DMS79 (cell line): ENCODE measurements at regions not wholly inside any gene's neighbourhood (a gene's known extent, or its start where the extent isn't known, plus 50 kb on each side); places are given as distances from the start of the nearest gene placed in this dataset.
"Not testable (repeated sequence)": the region's sequence is repeated elsewhere in the genome, so short reads cannot be mapped to it uniquely, and the experiment has no call there.

ENCODE experiments used
- DNase-seq: peaks from one replicate; lab custom pipeline; 2025; lab: John Stamatoyannopoulos, UW

DNA sequence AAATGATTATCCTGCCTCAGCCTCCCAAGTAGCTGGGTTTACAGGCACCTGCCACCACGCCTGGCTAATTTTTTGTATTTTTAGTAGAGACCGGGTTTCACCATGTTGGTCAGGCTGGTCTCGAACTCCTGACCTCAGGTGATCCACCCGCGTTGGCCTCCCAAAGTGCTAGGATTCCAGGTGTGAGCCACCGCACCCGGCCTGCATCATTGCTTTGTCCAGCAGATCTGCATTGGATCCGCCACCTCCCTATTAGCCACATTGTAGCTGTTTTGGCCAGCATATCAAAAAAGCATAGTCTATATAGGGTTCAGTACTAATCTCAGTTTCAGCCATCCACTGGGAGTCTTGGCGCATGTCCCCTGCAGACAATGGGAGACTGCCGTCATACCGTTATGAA, 194.6 kb upstream of the SHH start:
- DNase-seq = not testable (repeated sequence)

GRCh38 chr7:156006024-156006423, 193.8 kb upstream of the SHH start:
- DNase-seq = no peak

DNA sequence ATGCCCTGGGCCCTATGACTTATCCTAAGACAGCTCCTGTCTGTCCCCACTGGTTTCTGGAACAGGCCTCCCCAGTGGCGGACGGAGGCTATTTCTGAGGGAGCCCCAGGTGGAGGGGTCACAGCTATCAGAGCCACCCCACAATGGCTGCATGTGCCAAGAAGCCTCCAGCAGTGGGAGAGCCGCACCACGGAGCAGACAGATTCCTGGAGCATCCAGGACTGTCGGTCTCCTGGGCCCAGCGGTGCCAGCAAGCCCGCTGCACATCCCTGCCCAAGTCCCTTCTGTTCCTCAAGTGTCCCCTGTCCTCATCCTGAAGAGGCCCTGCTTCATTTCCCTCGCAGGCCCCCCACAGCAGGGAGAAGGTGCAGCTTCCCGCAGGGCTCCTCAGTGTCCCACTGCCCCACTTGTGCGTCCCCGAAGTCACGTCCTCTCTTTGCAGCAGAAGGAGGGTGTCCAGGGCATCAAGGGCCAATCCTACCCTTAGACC, 193.0 kb upstream of the SHH start:
- no peak for DNase-seq

DNA sequence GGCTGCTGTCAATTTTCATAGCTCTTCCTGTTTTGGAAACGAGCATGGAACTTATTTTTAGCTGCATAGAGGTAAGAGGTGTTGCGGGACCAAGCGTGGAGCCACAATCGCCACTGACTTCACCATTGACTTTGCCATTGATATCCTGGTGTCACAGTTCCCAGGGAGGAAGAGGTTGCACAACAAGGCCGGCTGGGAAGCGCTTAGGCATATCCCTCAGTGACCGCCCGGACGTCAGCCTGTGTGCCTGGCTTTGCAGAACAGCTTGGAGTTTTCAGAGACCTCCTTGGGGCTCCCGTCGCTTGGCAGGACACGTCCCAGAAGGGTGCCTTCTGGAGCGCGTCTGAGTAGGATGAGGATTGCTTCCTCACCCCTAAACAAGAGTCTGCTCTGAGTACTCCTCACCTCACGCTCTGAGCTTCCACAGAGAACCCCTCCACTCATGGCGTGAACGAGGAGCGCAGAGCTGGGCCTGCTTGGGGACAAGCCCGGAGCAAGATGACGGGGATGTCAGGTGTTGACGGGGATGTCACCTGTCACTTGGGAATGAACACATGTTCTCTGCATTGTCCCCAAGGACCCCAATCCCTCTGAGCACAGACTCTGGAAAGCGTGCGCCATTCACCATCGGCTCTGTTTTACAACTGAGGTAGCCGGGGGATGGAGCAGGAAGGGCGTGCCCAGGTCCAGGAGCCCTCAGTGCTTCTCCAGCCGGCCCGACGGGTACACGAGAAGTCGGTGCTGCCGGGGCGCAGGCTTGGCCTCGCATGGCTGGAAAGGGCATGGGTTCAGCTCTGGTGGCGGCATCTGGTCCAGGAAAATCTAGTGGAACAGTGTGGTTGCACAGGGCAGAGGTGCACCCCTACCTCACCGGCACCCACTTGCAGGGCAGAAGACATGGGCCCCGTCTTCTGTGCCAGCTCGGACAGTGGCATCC, 192.3 kb upstream of the SHH start:
- no peak for DNase-seq

- DNase-seq = no peak
These were observed 191.2 kb upstream of the SHH start for GRCh38 chr7:156003220-156004162.

GRCh38 chr7:156002362-156003066, 190.3 kb upstream of the SHH start:
- no peak for DNase-seq

- no peak for DNase-seq
These were observed 189.4 kb upstream of the SHH start for GRCh38 chr7:156001496-156002260.

GRCh38 chr7:156000601-156001396, 188.5 kb upstream of the SHH start:
- no peak for DNase-seq

DNA sequence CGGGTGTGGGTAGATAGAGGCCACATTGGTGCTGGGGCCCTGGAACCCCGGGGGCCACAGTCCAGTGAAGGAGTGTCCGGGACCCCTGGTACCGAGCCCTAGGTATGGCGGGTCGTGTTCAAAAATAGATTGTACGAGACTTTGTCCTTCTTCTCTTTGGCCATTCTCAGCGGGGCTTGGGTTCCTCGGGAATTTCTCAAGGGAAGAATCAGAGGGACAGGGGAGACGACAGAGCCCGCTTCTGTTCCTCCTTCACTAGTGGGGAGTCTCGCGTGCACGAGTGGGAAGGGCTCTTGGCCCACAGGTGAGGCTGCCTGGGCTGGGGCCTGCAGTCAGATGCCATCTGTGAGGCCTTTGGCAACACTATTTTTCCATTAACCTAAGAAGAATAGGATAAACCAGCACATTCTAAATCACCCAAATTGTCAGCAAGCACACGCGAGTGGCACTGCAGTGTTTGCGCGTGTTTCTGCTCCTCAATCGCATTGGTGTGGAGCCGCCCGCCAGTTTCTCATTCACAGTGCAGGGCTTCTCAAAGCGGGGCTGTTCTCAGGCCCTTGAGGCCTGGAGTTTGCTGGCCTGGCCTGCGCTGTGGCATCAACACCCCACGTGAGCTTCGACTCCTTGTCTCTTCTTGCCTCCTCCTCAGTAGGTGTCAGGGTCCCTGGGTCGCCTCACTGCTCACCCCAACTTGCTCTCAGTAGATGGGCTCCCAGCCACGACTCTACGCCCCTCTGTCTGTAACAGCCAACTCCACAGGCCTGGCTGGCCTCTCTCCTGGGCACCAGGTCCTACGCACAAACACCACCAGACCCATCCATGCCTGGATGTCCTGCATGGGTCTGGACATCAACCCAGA, 187.6 kb upstream of the SHH start:
- no peak for DNase-seq

GRCh38 chr7:155998766-155999630, 186.7 kb upstream of the SHH start:
- no peak for DNase-seq

DNA sequence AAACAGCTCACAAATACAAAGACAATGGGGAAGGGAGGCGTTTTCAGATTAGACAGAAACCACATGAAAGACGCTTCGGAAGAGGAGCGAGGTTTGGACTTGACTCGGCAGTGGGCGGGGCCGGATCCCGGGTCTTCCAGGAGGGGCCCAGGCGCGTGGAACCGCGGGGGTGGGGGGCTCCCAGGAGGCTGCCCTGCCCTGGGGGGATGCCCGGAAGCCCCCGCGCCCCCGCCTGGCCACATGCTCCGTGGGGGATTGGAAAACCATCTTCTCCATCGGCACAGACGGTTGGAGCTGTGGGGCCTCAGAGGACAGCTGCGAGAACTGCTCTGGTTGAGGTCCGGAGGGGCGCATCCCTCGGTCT, 186.0 kb upstream of the SHH start:
- DNase-seq = no peak

- DNase-seq = no peak
These were observed 185.4 kb upstream of the SHH start for GRCh38 chr7:155997431-155998327.

GRCh38 chr7:155996718-155997280, 184.5 kb upstream of the SHH start:
- DNase-seq = no peak

DNA sequence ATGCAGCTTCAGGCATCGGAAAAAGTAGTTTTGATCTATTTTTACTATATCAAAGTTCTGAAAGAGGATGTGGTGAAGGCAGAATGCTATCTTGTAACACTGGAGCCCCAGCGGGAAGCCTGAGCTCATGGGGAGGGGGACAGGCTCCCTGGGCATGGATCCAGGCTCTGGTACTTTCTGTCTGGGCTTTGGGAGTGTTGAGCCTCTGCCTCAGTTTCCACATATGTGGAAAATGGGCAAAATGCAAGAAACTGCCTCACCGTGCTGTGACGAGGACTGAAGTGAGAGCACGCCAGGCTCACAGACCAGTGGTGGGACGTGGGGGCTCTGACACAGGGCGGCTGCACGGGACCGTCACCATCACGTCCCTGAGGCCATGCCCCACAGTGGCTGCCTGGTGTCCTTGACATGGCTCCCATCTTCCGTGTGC, 182.9 kb upstream of the SHH start:
- DNase-seq = no peak

DNA sequence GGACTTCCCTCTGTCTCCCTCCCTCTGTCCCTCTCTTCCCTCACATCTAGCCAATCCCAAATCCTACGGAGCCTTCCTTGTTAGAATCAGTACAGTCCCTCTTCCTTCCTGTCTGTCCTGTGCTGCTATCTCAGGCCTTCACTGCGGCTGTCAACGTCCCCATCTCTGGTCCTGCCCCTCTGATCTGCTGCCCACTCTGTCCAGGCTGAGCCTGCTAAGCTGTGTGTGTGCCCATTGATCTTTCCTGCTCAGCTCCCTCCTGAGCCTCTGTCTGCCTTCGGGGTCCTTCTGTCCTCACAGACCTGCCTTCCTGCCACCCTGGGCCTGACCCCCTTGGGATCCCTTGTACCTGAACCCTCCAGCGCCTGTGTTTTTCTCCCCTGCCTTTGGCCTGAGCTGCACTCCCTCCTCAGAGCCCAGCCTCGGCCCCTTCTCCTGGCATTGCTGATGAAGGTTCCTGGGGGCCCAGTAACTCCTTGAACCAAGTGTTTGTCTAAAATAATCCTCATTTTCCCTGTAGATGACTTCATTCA, 182.1 kb upstream of the SHH start:
- DNase-seq = no peak

DNA sequence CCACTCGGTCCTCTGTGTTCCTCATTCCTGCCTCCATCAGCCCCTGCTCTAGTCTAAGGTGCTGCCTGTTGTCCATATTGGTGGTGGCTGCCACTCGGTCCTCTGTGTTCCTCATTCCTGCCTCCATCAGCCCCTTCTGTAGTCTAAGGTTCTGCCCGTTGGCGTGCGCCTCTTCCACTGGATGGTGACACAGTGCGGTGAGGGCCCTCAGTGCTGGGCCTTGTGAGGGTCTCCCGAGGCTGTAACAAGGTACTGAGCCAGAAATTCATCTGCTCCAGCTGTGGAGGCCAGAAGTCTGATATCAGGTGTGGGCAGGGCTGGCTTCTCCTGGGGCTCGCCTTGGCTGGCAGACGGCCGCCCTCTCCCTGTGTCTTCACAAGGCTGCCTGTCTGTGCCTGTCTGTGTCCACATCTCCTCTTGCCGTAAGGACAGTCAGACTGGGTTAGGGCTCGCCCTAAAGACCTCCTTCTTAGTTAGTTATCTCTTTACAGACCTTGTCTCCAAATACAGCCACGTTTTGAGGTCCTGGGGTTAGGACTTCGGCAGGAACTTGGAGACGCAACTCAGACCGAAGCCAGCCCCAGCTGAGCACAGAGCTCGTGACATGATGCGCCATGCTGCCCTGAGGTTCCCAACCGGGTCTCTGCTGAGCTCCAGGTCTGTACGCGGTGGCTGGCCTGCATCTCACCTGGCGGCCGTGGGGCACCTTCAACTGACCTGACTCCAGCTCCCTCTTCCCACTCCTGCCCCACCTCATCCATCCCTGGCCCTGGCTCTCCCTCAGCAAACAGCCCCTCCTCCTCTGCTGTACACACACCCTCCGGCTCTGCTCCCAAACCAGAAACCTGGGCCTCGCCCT, 181.4 kb upstream of the SHH start:
- DNase-seq = no peak
